Right lobe of liver (tissue), 6 donors: ENCODE measurements at regions not wholly inside any gene's neighbourhood (a gene's known extent, or its start where the extent isn't known, plus 50 kb on each side); places are given as distances from the start of the nearest gene placed in this dataset.

Experiments
- ATAC-seq, 4 donors: fragments of 200-7000 bp; cut with Tn5 transposase; one replicate each; pipeline ENCODE4 v1.9.1; 2020; ENCODE audit warnings: mild to moderate bottlenecking in 4 of 4, moderate library complexity in 4 of 4
- DNase-seq, 3 donors: peaks; one replicate each; pipeline ENCODE4 v3.0.0-alpha.2; 2020
- H3K27ac ChIP-seq, 3 donors: fragments of 200-600 bp; one replicate each; pipeline ENCODE4 v1.8.0; 2022
- H3K27me3 ChIP-seq, 2 donors: fragments of 200-600 bp; one replicate each; pipeline ENCODE4 v1.8.0; 2022
- H3K36me3 ChIP-seq, 4 donors: fragments of 200-600 bp; sonication (generic) in 1 of 4; one replicate each; pipeline versions ENCODE4 v1.5.1 to v1.8.0; 2017 to 2022; ENCODE audit warnings: control low read depth in 1 of 4
- H3K4me1 ChIP-seq, 4 donors: fragments of 200-600 bp; sonication (generic) in 1 of 4; one replicate each; pipeline versions ENCODE4 v1.5.1 to v1.8.0; 2017 to 2022; ENCODE audit warnings: control low read depth in 1 of 4
- H3K4me3 ChIP-seq, 3 donors: fragments of 200-600 bp; one replicate each; pipeline ENCODE4 v1.8.0; 2022
- H3K9me3 ChIP-seq, 4 donors: fragments of 200-600 bp; sonication (generic) in 1 of 4; one replicate each; pipeline versions ENCODE4 v1.5.1 to v1.8.0; 2017 to 2022; ENCODE audit warnings: control low read depth in 1 of 4
- POLR2A ChIP-seq: fragments of 450-650 bp; IDR thresholded peaks from one replicate; pipeline ENCODE4 v1.6.1; 2017; ENCODE audit warnings: antibody characterized with exemption, mild to moderate bottlenecking
- whole genome bisulfite sequencing: methylation state at CpG from one replicate; pipeline ENCODE4 v1.1.6; 2018; ENCODE audit warnings: low coverage, low lambda C conversion rate; ENCODE audit not compliant: insufficient coverage; ENCODE audit errors: missing lambda C conversion rate; 5-methylcytosine and 5-hydroxymethylcytosine counted together
- intact Hi-C, 2 donors: fragments of 100-400 bp; cut with DNase I; formaldehyde crosslinking; loops; one replicate each; pipeline versions ENCODE4 v1.11.2 to v1.14.1; 2022
- TF ChIP-seq, protein P1 (sequence below), 4 donors: fragments of 200-600 bp in 3 of 4; fragments of 450-650 bp in 1 of 4; IDR thresholded peaks; one replicate each; pipeline versions ENCODE4 v1.5.1 to v1.8.0; 2016 to 2022; ENCODE audit warnings: antibody characterized with exemption in 4 of 4, mild to moderate bottlenecking in 2 of 4
- donor health status: DM: no; HTN: yes; CAD: no.
- donor health status: DM: no; HTN: no; CAD: no.
- donor health status: DM: no; HTN: no; CAD: no.
- donor health status: DM: no; HTN: yes; CAD: no.
- donor health status: DM: no; HTN: yes; CAD: no.

DNA sequence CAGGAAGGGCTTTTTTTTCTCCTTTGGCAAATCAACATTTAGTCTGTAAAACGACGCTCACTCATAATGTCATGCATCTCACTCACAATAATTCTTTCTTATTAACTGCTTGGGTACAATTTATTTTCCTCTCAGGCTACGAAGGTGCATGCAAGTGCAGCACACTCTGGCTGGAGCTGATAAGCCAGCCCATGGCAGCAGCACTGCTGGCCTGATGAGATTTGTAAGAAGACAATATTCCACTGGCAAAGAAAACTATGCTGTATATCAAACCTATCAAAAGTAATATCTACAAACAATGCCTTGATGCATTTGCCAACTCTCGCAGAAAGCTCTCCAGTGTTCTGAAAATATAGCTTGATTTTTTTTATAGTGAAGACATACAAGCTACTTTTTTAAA lies 170.0 kb upstream of the PHF14 start:
- DNase-seq (no peak), ATAC-seq (no peak)
- Histone ChIP-seq H3K27me3 (no peaks in the 10 kb centered on the region), H3K36me3 (no peaks in the 10 kb centered on the region), H3K9me3 (no peaks in the 10 kb centered on the region), H3K27ac (no peak overlapping the region), H3K4me1 (no peaks in the 10 kb centered on the region), H3K4me3 (no peak overlapping the region)
- intact Hi-C loops = no loop called here
- 55% methylated on average over 4 of the region's 4 CpGs for WGBS
- no peak for TF ChIP-seq POLR2A
- TF ChIP-seq, protein P1, sequence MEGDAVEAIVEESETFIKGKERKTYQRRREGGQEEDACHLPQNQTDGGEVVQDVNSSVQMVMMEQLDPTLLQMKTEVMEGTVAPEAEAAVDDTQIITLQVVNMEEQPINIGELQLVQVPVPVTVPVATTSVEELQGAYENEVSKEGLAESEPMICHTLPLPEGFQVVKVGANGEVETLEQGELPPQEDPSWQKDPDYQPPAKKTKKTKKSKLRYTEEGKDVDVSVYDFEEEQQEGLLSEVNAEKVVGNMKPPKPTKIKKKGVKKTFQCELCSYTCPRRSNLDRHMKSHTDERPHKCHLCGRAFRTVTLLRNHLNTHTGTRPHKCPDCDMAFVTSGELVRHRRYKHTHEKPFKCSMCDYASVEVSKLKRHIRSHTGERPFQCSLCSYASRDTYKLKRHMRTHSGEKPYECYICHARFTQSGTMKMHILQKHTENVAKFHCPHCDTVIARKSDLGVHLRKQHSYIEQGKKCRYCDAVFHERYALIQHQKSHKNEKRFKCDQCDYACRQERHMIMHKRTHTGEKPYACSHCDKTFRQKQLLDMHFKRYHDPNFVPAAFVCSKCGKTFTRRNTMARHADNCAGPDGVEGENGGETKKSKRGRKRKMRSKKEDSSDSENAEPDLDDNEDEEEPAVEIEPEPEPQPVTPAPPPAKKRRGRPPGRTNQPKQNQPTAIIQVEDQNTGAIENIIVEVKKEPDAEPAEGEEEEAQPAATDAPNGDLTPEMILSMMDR (IDR thresholded peaks at IDR 0.05) = no peak

DNA sequence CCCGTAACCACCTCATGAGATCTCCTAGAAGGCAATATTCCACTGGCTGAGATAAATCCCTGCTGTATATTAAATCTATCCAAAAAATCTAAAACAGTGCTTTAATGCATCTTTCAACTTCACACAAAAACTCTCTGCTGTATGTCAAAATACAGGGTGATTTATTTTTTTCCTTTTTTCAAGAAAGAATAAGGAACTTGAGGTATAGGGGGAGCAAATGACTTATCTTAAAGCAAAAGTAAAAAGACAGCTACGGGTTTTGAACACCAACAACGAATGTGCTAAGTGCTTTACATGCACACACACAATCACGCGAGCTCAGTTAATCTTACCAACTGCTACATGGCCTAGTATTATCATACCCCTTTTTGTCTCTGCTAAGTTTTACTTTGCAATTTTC lies 168.9 kb upstream of the PHF14 start:
- H3K27ac ChIP-seq = no peak overlapping the region
- H3K4me1 ChIP-seq = no peaks in the 10 kb centered on the region
- H3K4me3 ChIP-seq = no peak overlapping the region
- H3K9me3 ChIP-seq = no peaks in the 10 kb centered on the region
- no peak for DNase-seq
- no peaks in the 10 kb centered on the region for H3K36me3 ChIP-seq
- no peak for ATAC-seq
- TF ChIP-seq, protein P1 (IDR thresholded peaks at IDR 0.05) = no peak
- no peak for TF ChIP-seq POLR2A
- whole genome bisulfite sequencing = 57% methylated on average over 5 of the region's 5 CpGs
- no peaks in the 10 kb centered on the region for H3K27me3 ChIP-seq
- intact Hi-C loops = no loop called here

DNA sequence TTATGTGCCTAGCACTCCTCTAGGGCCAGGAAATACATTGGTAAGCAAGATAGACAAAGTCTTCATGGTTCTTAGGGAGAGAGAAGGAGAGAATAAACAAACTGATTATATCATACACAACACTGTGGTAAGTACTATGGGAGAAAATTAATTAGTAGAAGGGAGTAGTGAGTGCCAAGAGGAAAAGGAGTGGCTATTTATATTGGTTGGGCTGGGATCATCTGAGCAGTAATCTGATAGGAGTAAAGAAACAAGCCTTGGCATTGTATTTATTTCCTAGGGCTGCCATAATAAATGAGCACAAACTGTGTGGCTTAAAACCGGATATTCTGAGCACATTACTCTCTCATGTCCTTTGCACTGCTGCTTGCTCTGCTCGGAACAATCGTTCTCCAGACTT lies 158.1 kb upstream of the PHF14 start:
- Histone ChIP-seq H3K36me3 (no peaks in the 10 kb centered on the region), H3K27me3 (no peaks in the 10 kb centered on the region), H3K9me3 (no peaks in the 10 kb centered on the region), H3K4me1 (no peaks in the 10 kb centered on the region), H3K4me3 (no peak overlapping the region), H3K27ac (no peak overlapping the region)
- ATAC-seq (no peak), DNase-seq (no peak)
- intact Hi-C loops = no loop called here
- 46% methylated on average over 3 of the region's 3 CpGs for WGBS
- TF ChIP-seq, protein P1 (IDR thresholded peaks at IDR 0.05) = no peak
- no peak for TF ChIP-seq POLR2A

DNA sequence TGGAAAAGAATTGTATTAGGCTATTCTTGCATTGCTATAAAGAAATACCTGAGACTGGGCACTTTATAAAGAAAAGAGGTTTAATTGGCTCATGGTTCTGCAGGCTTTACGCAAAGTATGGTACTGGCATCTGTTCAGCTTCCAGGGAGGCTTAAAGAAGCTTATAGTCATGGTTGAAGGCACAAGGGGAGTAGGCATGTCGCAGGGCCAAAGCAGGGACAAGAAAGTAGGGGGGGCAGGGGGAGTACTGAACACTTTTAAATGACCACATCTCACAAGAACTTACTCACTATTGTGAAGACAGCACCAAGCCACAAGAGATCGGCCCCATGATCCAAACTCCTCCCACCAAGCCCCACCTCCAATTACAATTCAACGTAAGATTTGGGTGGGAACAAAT lies 152.5 kb upstream of the PHF14 start:
- Histone ChIP-seq H3K4me1 (no peaks in the 10 kb centered on the region), H3K9me3 (no peaks in the 10 kb centered on the region), H3K36me3 (no peaks in the 10 kb centered on the region), H3K27me3 (no peaks in the 10 kb centered on the region), H3K4me3 (no peak overlapping the region), H3K27ac (no peak overlapping the region)
- no peak for DNase-seq
- no peak for ATAC-seq
- WGBS = 62% methylated on average over 4 of the region's 4 CpGs
- TF ChIP-seq, protein P1 (IDR thresholded peaks at IDR 0.05) = no peak
- TF ChIP-seq POLR2A = no peak
- intact Hi-C loops = no loop called here

DNA sequence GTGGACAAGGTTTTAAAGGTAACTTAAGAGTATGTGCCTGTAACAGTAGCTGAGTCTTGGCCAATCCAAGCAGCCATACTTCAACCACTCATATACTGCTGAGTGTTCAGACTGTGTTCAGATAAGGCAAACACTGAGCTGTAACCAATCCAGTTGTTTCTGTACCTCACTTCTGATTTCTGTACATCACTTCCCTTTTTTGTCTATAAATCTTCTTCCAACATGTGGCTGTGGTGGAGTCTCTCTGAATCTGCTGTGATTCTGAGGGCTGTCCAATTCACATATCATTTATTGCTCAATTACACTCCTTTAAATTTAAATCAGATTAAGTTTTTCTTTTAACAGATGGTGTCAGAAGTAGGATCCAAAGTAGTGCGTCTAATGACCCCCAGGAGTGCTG lies 149.5 kb upstream of the PHF14 start:
- intact Hi-C loops = no loop called here
- no peaks in the 10 kb centered on the region for H3K36me3 ChIP-seq
- 64% methylated on average over 1 of the region's 1 CpG for WGBS
- TF ChIP-seq, protein P1 (IDR thresholded peaks at IDR 0.05) = no peak
- no peak for TF ChIP-seq POLR2A
- H3K27ac ChIP-seq = no peak overlapping the region
- no peaks in the 10 kb centered on the region for H3K4me1 ChIP-seq
- no peaks in the 10 kb centered on the region for H3K9me3 ChIP-seq
- ATAC-seq (no peak), DNase-seq (no peak)
- H3K4me3 ChIP-seq = no peak overlapping the region
- H3K27me3 ChIP-seq = no peaks in the 10 kb centered on the region
